B cell (primary cell): ENCODE measurements at regions not wholly inside any gene's neighbourhood (a gene's known extent, or its start where the extent isn't known, plus 50 kb on each side); places are given as distances from the start of the nearest gene placed in this dataset.

Source experiments
- ATAC-seq: fragments of 200-7000 bp; cut with Tn5 transposase; one replicate; pipeline ENCODE4 v1.10.0; 2021; ENCODE audit warnings: low read depth, mild to moderate bottlenecking, moderate number of reproducible peaks, moderate library complexity
- CTCF ChIA-PET: fragments of 350-600 bp; sonication (Branson Sonifier 250); formaldehyde crosslinking; loops from one replicate; lab custom pipeline; 2021; ENCODE audit warnings: antibody characterized with exemption, inconsistent platforms; lab: Charles Lee
- POLR2A ChIA-PET: fragments of 350-600 bp; sonication (Branson Sonifier 250); formaldehyde crosslinking; loops from one replicate; lab custom pipeline; 2021; ENCODE audit warnings: antibody characterized with exemption; lab: Charles Lee
- DNase-seq: peaks from one replicate; pipeline ENCODE4 v3.0.0; 2013
- H2AFZ ChIP-seq: 2 replicates; pipeline ENCODE4 v1.6.1; 2012; ENCODE audit warnings: mild to moderate bottlenecking, low read depth, low read length; ENCODE audit not compliant: insufficient read depth, poor library complexity, severe bottlenecking
- H3K27ac ChIP-seq, 2 donors: 1 replicate in 1 of 2; 2 replicates in 1 of 2; pipeline ENCODE4 v1.5.1; 2012 to 2013; ENCODE audit warnings: low read length in 2 of 2, mild to moderate bottlenecking in 2 of 2, moderate library complexity in 1 of 2
- H3K27me3 ChIP-seq, 4 experiments: fragments of 200-600 bp in 1 of 4; sonication (generic) in 1 of 4; replicated peaks in 1 of 4; 1 replicate in 2 of 4; 2 replicates in 2 of 4; pipeline versions ENCODE4 v1.6.1 to v1.7.0; 2013 to 2016; ENCODE audit warnings: low read length in 3 of 4, mild to moderate bottlenecking in 2 of 4, mixed read lengths in 1 of 4, moderate library complexity in 1 of 4; ENCODE audit not compliant: insufficient read depth in 4 of 4, control insufficient read depth in 3 of 4; ENCODE audit errors: control extremely low read depth in 1 of 4
- H3K36me3 ChIP-seq, 2 experiments: replicated peaks in 1 of 2; 1 replicate in 1 of 2; 2 replicates in 1 of 2; pipeline versions ENCODE4 v1.6.1 to v1.7.1; 2013; ENCODE audit warnings: low read length in 1 of 2; ENCODE audit not compliant: insufficient read depth in 2 of 2, control insufficient read depth in 1 of 2; ENCODE audit errors: control extremely low read depth in 1 of 2, extremely low read depth in 1 of 2
- H3K4me1 ChIP-seq, 2 donors: fragments of 200-600 bp in 1 of 2; sonication (generic) in 1 of 2; 1 replicate in 1 of 2; 2 replicates in 1 of 2; pipeline versions ENCODE4 v1.5.1 to v1.6.1; 2013 to 2017; ENCODE audit warnings: low read length in 2 of 2; ENCODE audit not compliant: control insufficient read depth in 2 of 2, insufficient read depth in 2 of 2
- H3K4me2 ChIP-seq: replicated peaks from 2 replicates; pipeline ENCODE3; 2012; ENCODE audit warnings: mild to moderate bottlenecking, low read depth, low read length; ENCODE audit not compliant: poor library complexity, severe bottlenecking
- H3K4me3 ChIP-seq, 5 experiments: fragments of 200-600 bp in 1 of 5; sonication (generic) in 1 of 5; 1 replicate in 3 of 5; 2 replicates in 2 of 5; pipeline versions ENCODE4 v1.5.1 to v1.7.0; 2011 to 2016; ENCODE audit warnings: low read length in 4 of 5, mild to moderate bottlenecking in 4 of 5, low read depth in 2 of 5, control low read depth in 1 of 5, moderate library complexity in 1 of 5; ENCODE audit not compliant: insufficient read depth in 1 of 5; ENCODE audit errors: control extremely low read depth in 1 of 5, extremely low read depth in 1 of 5
- H3K79me2 ChIP-seq: fragments of 200-600 bp; sonication (generic); one replicate; pipeline ENCODE4 v1.6.0; 2016; ENCODE audit warnings: low read length; ENCODE audit not compliant: control insufficient read depth, insufficient read depth
- H3K9ac ChIP-seq: fragments of 200-600 bp; sonication (generic); 2 replicates; pipeline ENCODE4 v1.6.1; 2017; ENCODE audit warnings: mild to moderate bottlenecking, low read length, moderate library complexity
- H3K9me3 ChIP-seq, 3 donors: one replicate each; pipeline versions ENCODE4 v1.6.1 to v1.7.1; 2013; ENCODE audit warnings: low read length in 2 of 3; ENCODE audit not compliant: control insufficient read depth in 2 of 3, insufficient read depth in 1 of 3; ENCODE audit errors: control extremely low read depth in 1 of 3
- H4K20me1 ChIP-seq: 2 replicates; pipeline ENCODE4 v1.6.0; 2012; ENCODE audit warnings: mild to moderate bottlenecking, low read length; ENCODE audit not compliant: insufficient read depth, control insufficient read depth, poor library complexity, severe bottlenecking
- H3K27ac Mint-ChIP-seq: one replicate; pipeline ENCODE4 v1.8.0; 2021; ENCODE audit warnings: mixed read lengths
- H3K27me3 Mint-ChIP-seq: one replicate; pipeline ENCODE4 v1.8.0; 2021; ENCODE audit warnings: mixed read lengths
- H3K4me1 Mint-ChIP-seq: one replicate; pipeline ENCODE4 v1.8.0; 2021; ENCODE audit warnings: mixed read lengths
- H3K4me3 Mint-ChIP-seq: one replicate; pipeline ENCODE4 v1.8.0; 2021; ENCODE audit warnings: mixed read lengths
- H3K9me3 Mint-ChIP-seq: one replicate; pipeline ENCODE4 v1.8.0; 2022; ENCODE audit warnings: mixed read lengths; ENCODE audit not compliant: insufficient read depth
- WGBS: methylation state at CpG from one replicate; pipeline ENCODE4 v1.1.5; 2013; ENCODE audit warnings: missing lambda C conversion rate; ENCODE audit not compliant: insufficient coverage; 5-methylcytosine and 5-hydroxymethylcytosine counted together
- intact Hi-C: fragments of 100-400 bp; cut with micrococcal nuclease; formaldehyde crosslinking; loops from one replicate; pipeline ENCODE4 v1.10.0; 2022
- TF ChIP-seq, protein P1 (sequence below): fragments of 200-600 bp; IDR thresholded peaks from one replicate; pipeline ENCODE4 v1.8.0; 2022; ENCODE audit warnings: antibody characterized with exemption, mild to moderate bottlenecking

DNA sequence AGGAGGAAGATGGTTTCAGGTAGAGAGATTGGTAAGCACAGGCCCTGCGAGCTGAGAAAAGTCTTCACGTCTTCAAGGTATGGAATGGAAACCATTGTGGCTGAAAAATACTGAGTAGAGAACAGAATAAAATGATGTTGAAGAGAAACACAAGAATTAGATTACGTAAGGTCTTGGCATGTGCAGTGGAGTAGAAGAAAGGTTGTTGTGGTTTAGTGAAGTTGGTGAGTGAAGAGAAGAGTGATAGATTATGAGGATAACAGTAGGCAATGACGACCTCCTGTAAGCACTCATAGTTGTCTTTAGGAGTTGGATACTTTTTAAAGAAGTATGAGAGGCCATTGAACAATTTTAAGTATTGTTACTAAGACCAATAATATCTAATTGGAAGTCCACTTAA, 642.6 kb downstream of the PCDH7 start:
- no peak overlapping the region for H3K4me3 ChIP-seq
- H3K4me2 ChIP-seq = no peak overlapping the region
- H3K27me3 Mint-ChIP-seq = no peaks in the 10 kb centered on the region
- peaks cover 0 to 6% (median 0%) of the 10 kb centered on the region in 3 donors for H3K9me3 ChIP-seq
- H3K4me1 ChIP-seq = no peaks in the 10 kb centered on the region
- H3K36me3 ChIP-seq = no peaks in the 10 kb centered on the region
- H3K9ac ChIP-seq = no peak overlapping the region
- WGBS = 95% methylated on average over 3 of the region's 4 CpGs
- H3K4me1 Mint-ChIP-seq = no peaks in the 10 kb centered on the region
- no peak for DNase-seq
- ChIA-PET CTCF (no interaction called here), POLR2A (no interaction called here)
- no peak overlapping the region for H3K27ac Mint-ChIP-seq
- H3K27me3 ChIP-seq = no peaks in the 10 kb centered on the region
- H3K4me3 Mint-ChIP-seq = no peak overlapping the region
- H3K79me2 ChIP-seq = no peaks in the 10 kb centered on the region
- H3K9me3 Mint-ChIP-seq = no peaks in the 10 kb centered on the region
- TF ChIP-seq, protein P1, sequence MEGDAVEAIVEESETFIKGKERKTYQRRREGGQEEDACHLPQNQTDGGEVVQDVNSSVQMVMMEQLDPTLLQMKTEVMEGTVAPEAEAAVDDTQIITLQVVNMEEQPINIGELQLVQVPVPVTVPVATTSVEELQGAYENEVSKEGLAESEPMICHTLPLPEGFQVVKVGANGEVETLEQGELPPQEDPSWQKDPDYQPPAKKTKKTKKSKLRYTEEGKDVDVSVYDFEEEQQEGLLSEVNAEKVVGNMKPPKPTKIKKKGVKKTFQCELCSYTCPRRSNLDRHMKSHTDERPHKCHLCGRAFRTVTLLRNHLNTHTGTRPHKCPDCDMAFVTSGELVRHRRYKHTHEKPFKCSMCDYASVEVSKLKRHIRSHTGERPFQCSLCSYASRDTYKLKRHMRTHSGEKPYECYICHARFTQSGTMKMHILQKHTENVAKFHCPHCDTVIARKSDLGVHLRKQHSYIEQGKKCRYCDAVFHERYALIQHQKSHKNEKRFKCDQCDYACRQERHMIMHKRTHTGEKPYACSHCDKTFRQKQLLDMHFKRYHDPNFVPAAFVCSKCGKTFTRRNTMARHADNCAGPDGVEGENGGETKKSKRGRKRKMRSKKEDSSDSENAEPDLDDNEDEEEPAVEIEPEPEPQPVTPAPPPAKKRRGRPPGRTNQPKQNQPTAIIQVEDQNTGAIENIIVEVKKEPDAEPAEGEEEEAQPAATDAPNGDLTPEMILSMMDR = no peak
- ATAC-seq = no peak
- H2AFZ ChIP-seq = no peak overlapping the region
- intact Hi-C loops = no loop called here
- H3K27ac ChIP-seq = no peak overlapping the region
- no peaks in the 10 kb centered on the region for H4K20me1 ChIP-seq

DNA sequence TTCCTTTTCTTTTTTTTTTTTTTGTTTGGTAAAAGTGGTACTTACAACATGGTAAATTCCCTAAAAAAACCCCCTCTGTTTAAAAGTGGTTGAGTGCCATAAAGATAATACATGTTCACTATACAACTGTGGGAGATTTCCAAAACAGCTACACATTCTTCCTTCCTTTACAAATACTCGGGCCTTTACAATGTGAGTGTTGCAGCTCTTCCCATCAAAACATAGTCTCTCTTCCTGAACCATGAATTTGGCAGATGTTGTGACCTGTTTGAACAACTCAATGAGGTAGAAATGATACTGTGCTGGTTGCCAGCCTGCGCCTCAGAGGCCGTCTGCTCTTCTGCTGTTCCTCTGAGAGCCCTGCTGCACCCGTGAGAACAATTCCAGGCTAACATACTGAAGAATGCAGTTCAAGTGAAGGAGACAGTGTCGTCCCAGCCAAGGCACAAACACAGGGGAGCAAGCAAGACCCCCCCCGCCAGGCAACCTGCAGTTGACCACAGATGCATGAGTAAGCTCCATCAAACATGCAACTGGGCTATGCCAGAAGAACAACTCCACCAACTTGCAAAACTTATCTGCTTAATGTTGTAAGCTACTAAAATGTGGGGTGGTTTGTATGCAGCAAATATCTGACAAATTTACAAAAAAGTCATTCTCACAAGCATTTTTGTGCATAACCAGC, 645.0 kb downstream of the PCDH7 start:
- 97% methylated on average over 3 of the region's 6 CpGs for WGBS
- CTCF ChIA-PET = no interaction called here
- Mint-ChIP-seq H3K27ac (no peak overlapping the region), H3K4me1 (no peaks in the 10 kb centered on the region), H3K9me3 (no peaks in the 10 kb centered on the region), H3K27me3 (no peaks in the 10 kb centered on the region), H3K4me3 (no peak overlapping the region)
- no peaks in the 10 kb centered on the region for H4K20me1 ChIP-seq
- H3K4me2 ChIP-seq = no peak overlapping the region
- ATAC-seq = no peak
- POLR2A ChIA-PET = no interaction called here
- H2AFZ ChIP-seq = no peak overlapping the region
- H3K4me1 ChIP-seq = no peaks in the 10 kb centered on the region
- H3K36me3 ChIP-seq = no peaks in the 10 kb centered on the region
- H3K4me3 ChIP-seq = no peak overlapping the region
- intact Hi-C loops = no loop called here
- TF ChIP-seq, protein P1 = no peak
- H3K9me3 ChIP-seq = peaks cover 0 to 6% (median 0%) of the 10 kb centered on the region in 3 donors
- no peak overlapping the region for H3K9ac ChIP-seq
- no peaks in the 10 kb centered on the region for H3K79me2 ChIP-seq
- no peaks in the 10 kb centered on the region for H3K27me3 ChIP-seq
- H3K27ac ChIP-seq = no peak overlapping the region
- no peak for DNase-seq
